HCT116 (cell line): ENCODE measurements at regions not wholly inside any gene's neighbourhood (a gene's known extent, or its start where the extent isn't known, plus 50 kb on each side); places are given as distances from the start of the nearest gene placed in this dataset.

Experiments used
- ATAC-seq: fragments of 200-7000 bp; cut with Tn5 transposase; 2 replicates; pipeline ENCODE4 v1.9.1; 2020; ENCODE audit warnings: mild to moderate bottlenecking, moderate library complexity
- BruUV-seq: library from RNA; stranded (reverse); fragments of 400-500 nt; replicated peaks from 2 replicates; lab custom pipeline; 2021; lab: Mats Ljungman, UMichigan
- CTCF ChIA-PET: fragments of 300-600 bp; sonication (Branson Sonifier 250); formaldehyde crosslinking; loops from one replicate; lab custom pipeline; 2021; ENCODE audit warnings: antibody characterized with exemption; lab: Charles Lee
- POLR2A ChIA-PET: fragments of 300-600, 350-600 bp; sonication (Branson Sonifier 250); formaldehyde crosslinking; loops from one replicate; lab custom pipeline; 2021; ENCODE audit warnings: antibody characterized with exemption; lab: Charles Lee
- RAD21 ChIA-PET, 2 experiments: fragments of 300-600 bp; sonication (Branson Sonifier 250); formaldehyde crosslinking; loops; one replicate each; lab custom pipeline; 2023; ENCODE audit warnings: low total read pairs in 2 of 2; ENCODE audit not compliant: uncharacterized antibody in 2 of 2, unreplicated experiment in 2 of 2, low non-redundant PET in 1 of 2; lab: Charles Lee
- DNase-seq: peaks from one replicate; pipeline ENCODE4 v3.0.0-alpha.2; 2010; ENCODE audit warnings: low read depth, low spot score
- H2AFZ ChIP-seq: fragments of 200-600 bp; shearing (Covaris generic), sonication (generic); 2 replicates; pipeline ENCODE4 v1.6.1; 2017; ENCODE audit warnings: low read depth, mixed run types, mixed read lengths, antibody characterized with exemption, low read length; ENCODE audit not compliant: poor library complexity, severe bottlenecking
- H3K27ac ChIP-seq: 2 replicates; pipeline ENCODE4 v1.5.1; 2012; ENCODE audit warnings: low read depth, low read length
- H3K27me3 ChIP-seq: fragments of 200-600 bp; sonication (generic); 2 replicates; pipeline ENCODE4 v1.6.1; 2016; ENCODE audit warnings: mixed run types, low read length, mixed read lengths; ENCODE audit not compliant: insufficient read depth
- H3K36me3 ChIP-seq, 2 experiments: fragments of 200-500 bp in 1 of 2; fragments of 200-600 bp in 1 of 2; sonication (Bioruptor generic) in 1 of 2; sonication (generic) in 1 of 2; 2 replicates each; pipeline versions ENCODE4 v1.5.1 to v1.6.1; 2014 to 2016; ENCODE audit warnings: low read length in 2 of 2, inconsistent platforms in 1 of 2, mixed read lengths in 1 of 2, mixed run types in 1 of 2; ENCODE audit not compliant: insufficient read depth in 2 of 2, control insufficient read depth in 1 of 2
- H3K4me1 ChIP-seq, 2 experiments: fragments of 200-600 bp in 1 of 2; sonication (generic) in 1 of 2; 2 replicates each; pipeline versions ENCODE4 v1.5.1 to v1.6.1; 2012 to 2017; ENCODE audit warnings: low read length in 2 of 2, inconsistent platforms in 1 of 2, mild to moderate bottlenecking in 1 of 2, mixed read lengths in 1 of 2, mixed run types in 1 of 2, moderate library complexity in 1 of 2; ENCODE audit not compliant: insufficient read depth in 2 of 2, control insufficient read depth in 1 of 2
- H3K4me2 ChIP-seq: fragments of 200-600 bp; sonication (generic); 2 replicates; pipeline ENCODE4 v1.6.1; 2017; ENCODE audit warnings: mixed run types, low read length, mixed read lengths
- H3K4me3 ChIP-seq, 2 experiments: fragments of 200-600 bp in 1 of 2; sonication (generic) in 1 of 2; replicated peaks in 1 of 2; 2 replicates each; pipeline ENCODE4 v1.5.1; 2011 to 2016; ENCODE audit warnings: low read length in 2 of 2, control low read depth in 1 of 2, low read depth in 1 of 2, mild to moderate bottlenecking in 1 of 2, mixed read lengths in 1 of 2, mixed run types in 1 of 2
- H3K79me2 ChIP-seq: fragments of 200-600 bp; sonication (generic); 2 replicates; pipeline ENCODE4 v1.6.1; 2017; ENCODE audit warnings: mild to moderate bottlenecking, mixed run types, low read length, moderate library complexity, mixed read lengths; ENCODE audit not compliant: insufficient read depth
- H3K9ac ChIP-seq: fragments of 200-600 bp; sonication (generic); 2 replicates; pipeline ENCODE4 v1.6.1; 2016; ENCODE audit warnings: low read length, mixed read lengths
- H3K9me2 ChIP-seq: fragments of 200-600 bp; sonication (generic), shearing (Covaris generic); 2 replicates; pipeline ENCODE4 v1.6.1; 2017; ENCODE audit warnings: mixed run types, mild to moderate bottlenecking, moderate library complexity; ENCODE audit not compliant: insufficient read depth
- H3K9me3 ChIP-seq, 2 experiments: fragments of 200-500 bp in 1 of 2; fragments of 200-600 bp in 1 of 2; sonication (Bioruptor generic) in 1 of 2; sonication (generic) in 1 of 2; 2 replicates each; pipeline ENCODE4 v1.6.1; 2014 to 2017; ENCODE audit warnings: low read length in 2 of 2, mixed read lengths in 2 of 2, inconsistent platforms in 1 of 2, low read depth in 1 of 2, mild to moderate bottlenecking in 1 of 2, mixed run types in 1 of 2, moderate library complexity in 1 of 2; ENCODE audit not compliant: control insufficient read depth in 1 of 2, insufficient read depth in 1 of 2
- H4K20me1 ChIP-seq: fragments of 200-600 bp; sonication (generic), shearing (Covaris generic); 2 replicates; pipeline ENCODE4 v1.6.1; 2017; ENCODE audit warnings: mixed run types, mild to moderate bottlenecking, moderate library complexity; ENCODE audit not compliant: insufficient read depth
- CBX3 ChIP-seq: IDR thresholded peaks from 2 replicates; pipeline ENCODE4 v1.6.1; 2012; ENCODE audit warnings: low read depth
- CEBPB ChIP-seq: IDR thresholded peaks from 2 replicates; pipeline ENCODE4 v1.6.1; 2012; ENCODE audit warnings: low read depth
- EGR1 ChIP-seq: IDR thresholded peaks from 2 replicates; pipeline ENCODE4 v1.6.1; 2012; ENCODE audit warnings: low read depth
- ELF1 ChIP-seq: IDR thresholded peaks from 2 replicates; pipeline ENCODE4 v1.6.1; 2012; ENCODE audit warnings: low read depth, borderline replicate concordance
- EZH2 ChIP-seq: fragments of 200-600 bp; sonication (generic); IDR thresholded peaks from 2 replicates; pipeline ENCODE4 v1.6.1; 2017; ENCODE audit warnings: antibody characterized with exemption, mixed run types
- EZH2phosphoT487 ChIP-seq: fragments of 200-600 bp; IDR thresholded peaks from 2 replicates; pipeline ENCODE4 v1.6.1; 2018; ENCODE audit warnings: antibody characterized with exemption, borderline replicate concordance
- FOSL1 ChIP-seq: IDR thresholded peaks from 2 replicates; pipeline ENCODE4 v1.6.1; 2012; ENCODE audit warnings: low read depth
- JUND ChIP-seq: IDR thresholded peaks from 2 replicates; pipeline ENCODE4 v1.6.1; 2012
- MAX ChIP-seq: IDR thresholded peaks from 2 replicates; pipeline ENCODE4 v1.6.1; 2012
- POLR2AphosphoS5 ChIP-seq: IDR thresholded peaks from 2 replicates; pipeline ENCODE4 v1.6.1; 2011; ENCODE audit warnings: mild to moderate bottlenecking, low read depth, low read length, moderate library complexity
- RAD21 ChIP-seq: IDR thresholded peaks from 2 replicates; pipeline ENCODE4 v1.6.1; 2012; ENCODE audit warnings: low read depth, mild to moderate bottlenecking
- REST ChIP-seq: IDR thresholded peaks from 2 replicates; pipeline ENCODE4 v1.6.1; 2012; ENCODE audit warnings: low read depth
- SIN3A ChIP-seq: IDR thresholded peaks from 2 replicates; pipeline ENCODE4 v1.6.1; 2012; ENCODE audit warnings: low read depth
- SP1 ChIP-seq: IDR thresholded peaks from 2 replicates; pipeline ENCODE4 v1.6.1; 2012; ENCODE audit warnings: low read depth
- SRF ChIP-seq: IDR thresholded peaks from 2 replicates; pipeline ENCODE4 v1.6.1; 2012; ENCODE audit warnings: low read depth
- TCF7L2 ChIP-seq: IDR thresholded peaks from 2 replicates; pipeline ENCODE4 v1.7.0; 2011; ENCODE audit warnings: borderline replicate concordance, inconsistent platforms; ENCODE audit not compliant: insufficient read depth, insufficient read length; ENCODE audit errors: extremely low read depth
- ZBTB33 ChIP-seq: IDR thresholded peaks from 2 replicates; pipeline ENCODE4 v1.6.1; 2011; ENCODE audit warnings: mild to moderate bottlenecking, low read length, moderate library complexity; ENCODE audit not compliant: insufficient replicate concordance; ENCODE audit errors: extremely low read depth
- ZFX ChIP-seq: fragments of 450-650 bp; IDR thresholded peaks from 2 replicates; pipeline ENCODE4 v1.6.1; 2017
- ZNF274 ChIP-seq: fragments of 200-500 bp; sonication (Bioruptor generic); IDR thresholded peaks from 2 replicates; pipeline ENCODE4 v1.6.1; 2014; ENCODE audit warnings: mild to moderate bottlenecking, low read depth, low read length, inconsistent platforms
- intact Hi-C: fragments of 100-400 bp; cut with micrococcal nuclease; formaldehyde crosslinking; loops from 2 replicates; pipeline ENCODE4 v1.10.0; 2022

- TF ChIP-seq MAX: peak; percentile 51; the same call in 1 of the 2 replicates
- TF ChIP-seq CBX3: peak; percentile 85
- TF ChIP-seq, all 23 proteins: peak for 14
Observed at GRCh38 chr12:86712425-86712843, 456.2 kb upstream of the MGAT4C start (continued).

- no peak for DNase-seq
- Histone ChIP-seq H3K4me3 (no peak overlapping the region), H3K27ac (peak overlapping the region; percentile 54; the same call in 1 of the 2 replicates), H4K20me1 (no peaks in the 10 kb centered on the region), H3K9me3 (no peaks in the 10 kb centered on the region), H3K9ac (no peak overlapping the region), H3K4me1 (peaks cover 9 to 21% of the 10 kb centered on the region in 2 experiments), H3K4me2 (peak overlapping the region; percentile 64; the same call in 1 of the 2 replicates), H3K79me2 (no peaks in the 10 kb centered on the region), H3K36me3 (no peaks in the 10 kb centered on the region), H3K27me3 (no peaks in the 10 kb centered on the region), H2AFZ (no peak overlapping the region), H3K9me2 (no peaks in the 10 kb centered on the region)
- BruUV-seq: no TSS peak
- TF ChIP-seq JUND (no peak), CBX3 (no peak), REST (no peak), SP1 (no peak), MAX (no peak), ELF1 (no peak), EZH2phosphoT487 (no peak), EZH2 (no peak), RAD21 (no peak), SIN3A (no peak), ZFX (no peak), SRF (no peak), TCF7L2 (no peak), FOSL1 (no peak), ZBTB33 (no peak), EGR1 (no peak), ZNF274 (no peak), CEBPB (no peak), POLR2AphosphoS5 (no peak)
- ATAC-seq: no peak
- ChIA-PET POLR2A (no interaction called here), RAD21 (no interaction called here), CTCF (no interaction called here)
- intact Hi-C loops: no loop called here
Observed at GRCh38 chr12:86711731-86712130, 455.5 kb upstream of the MGAT4C start.
